ENCODE measurements at regions not wholly inside any gene's neighbourhood (a gene's known extent, or its start where the extent isn't known, plus 50 kb on each side); places are given as distances from the start of the nearest gene placed in this dataset.

- TF ChIP-seq CTCF (conservative IDR thresholded peaks at IDR 0.05; ENCODE audit: low read depth, low read length) (no peak), EZH2 (IDR thresholded peaks at IDR 0.05; ENCODE audit: borderline replicate concordance, low read depth, low read length, poor library complexity, severe bottlenecking) (no peak)
Observed at GRCh38 chr2:120590841-120591240, 144.8 kb upstream of the GLI2 start.
